Endothelial cell of umbilical vein (primary cell): ENCODE measurements at regions not wholly inside any gene's neighbourhood (a gene's known extent, or its start where the extent isn't known, plus 50 kb on each side); places are given as distances from the start of the nearest gene placed in this dataset.

Experiments used
- BruUV-seq: library from RNA; stranded (reverse); fragments of 400-500 nt; replicated peaks from 2 replicates; lab custom pipeline; 2021; lab: Mats Ljungman, UMichigan
- CTCF ChIA-PET: fragments of 300-600, 350-600 bp; sonication (Branson Sonifier 250); formaldehyde crosslinking; loops from one replicate; lab custom pipeline; 2021; ENCODE audit warnings: antibody characterized with exemption, inconsistent platforms; lab: Charles Lee
- POLR2A ChIA-PET: fragments of 300-600, 350-600 bp; sonication (Branson Sonifier 250); formaldehyde crosslinking; loops from one replicate; lab custom pipeline; 2021; ENCODE audit warnings: antibody characterized with exemption, inconsistent platforms; lab: Charles Lee
- DNase-seq: peaks from one replicate; pipeline ENCODE4 v3.0.0-alpha.2; 2011; ENCODE audit warnings: low read depth, low spot score
- FAIRE-seq: peaks from 2 replicates; lab custom pipeline; 2011; peaks lifted over from hg19 to GRCh38; lab: Jason Lieb, UNC
- H2AFZ ChIP-seq: 2 replicates; pipeline ENCODE4 v1.6.0; 2012; ENCODE audit warnings: low read depth, low read length, control low read depth, inconsistent platforms
- H3K27ac ChIP-seq: 2 replicates; pipeline ENCODE4 v1.5.1; 2011; ENCODE audit warnings: low read depth, mild to moderate bottlenecking, control low read depth, low read length, moderate library complexity; ENCODE audit not compliant: insufficient read depth
- H3K27me3 ChIP-seq, 2 experiments: 2 replicates each; pipeline versions ENCODE4 v1.6.0 to v1.6.1; 2011; ENCODE audit warnings: low read length in 2 of 2, mixed read lengths in 1 of 2; ENCODE audit not compliant: control insufficient read depth in 2 of 2, insufficient read depth in 2 of 2
- H3K36me3 ChIP-seq, 2 experiments: 2 replicates in 1 of 2; 3 replicates in 1 of 2; pipeline ENCODE4 v1.5.1; 2011; ENCODE audit warnings: low read length in 2 of 2, mild to moderate bottlenecking in 1 of 2, moderate library complexity in 1 of 2; ENCODE audit not compliant: control insufficient read depth in 2 of 2, insufficient read depth in 2 of 2; ENCODE audit errors: extremely low read depth in 1 of 2
- H3K4me1 ChIP-seq: 3 replicates; pipeline ENCODE4 v1.5.1; 2011; ENCODE audit warnings: mild to moderate bottlenecking, low read length; ENCODE audit not compliant: control insufficient read depth, insufficient read depth; ENCODE audit errors: extremely low read depth
- H3K4me2 ChIP-seq: 2 replicates; pipeline ENCODE4 v1.6.1; 2011; ENCODE audit warnings: low read length, control low read depth, mixed read lengths; ENCODE audit not compliant: insufficient read depth
- H3K4me3 ChIP-seq, 3 experiments: fragments of 200-600 bp in 1 of 3; sonication (generic), shearing (Covaris generic) in 1 of 3; replicated peaks in 1 of 3; 2 replicates each; pipeline ENCODE4 v1.5.1; 2011 to 2016; ENCODE audit warnings: control low read depth in 3 of 3, low read length in 3 of 3, mild to moderate bottlenecking in 2 of 3, inconsistent platforms in 1 of 3, low read depth in 1 of 3, moderate library complexity in 1 of 3; ENCODE audit not compliant: insufficient read depth in 1 of 3
- H3K79me2 ChIP-seq: 2 replicates; pipeline ENCODE4 v1.6.0; 2012; ENCODE audit warnings: low read length, inconsistent platforms; ENCODE audit not compliant: control insufficient read depth, insufficient read depth
- H3K9ac ChIP-seq: replicated peaks from 2 replicates; pipeline ENCODE3; 2011; ENCODE audit warnings: low read length, control low read depth; ENCODE audit not compliant: insufficient read depth; ENCODE audit errors: extremely low read depth
- H3K9me1 ChIP-seq: replicated peaks from 3 replicates; pipeline ENCODE4 v1.6.0; 2011; ENCODE audit warnings: mild to moderate bottlenecking, low read length; ENCODE audit not compliant: control insufficient read depth, insufficient read depth; ENCODE audit errors: extremely low read depth
- H3K9me3 ChIP-seq: replicated peaks from 2 replicates; pipeline ENCODE4 v1.5.1; 2012; ENCODE audit warnings: low read length, inconsistent platforms; ENCODE audit not compliant: control insufficient read depth, insufficient read depth
- H4K20me1 ChIP-seq: replicated peaks from 2 replicates; pipeline ENCODE3; 2011; ENCODE audit warnings: mild to moderate bottlenecking, low read length; ENCODE audit not compliant: control insufficient read depth, insufficient read depth; ENCODE audit errors: extremely low read depth
- CTCF ChIP-seq, 2 donors: IDR thresholded peaks; 1 replicate in 1 of 2; 2 replicates in 1 of 2; pipeline ENCODE4 v1.5.1; 2011; ENCODE audit warnings: low read length in 2 of 2, mild to moderate bottlenecking in 2 of 2, moderate library complexity in 2 of 2, control low read depth in 1 of 2, inconsistent platforms in 1 of 2, low read depth in 1 of 2; ENCODE audit not compliant: insufficient read depth in 1 of 2; ENCODE audit errors: extremely low read depth in 1 of 2
- EZH2 ChIP-seq: IDR thresholded peaks from 2 replicates; pipeline ENCODE4 v1.6.1; 2012; ENCODE audit warnings: borderline replicate concordance, low read depth, mild to moderate bottlenecking, moderate library complexity, low read length, inconsistent platforms; ENCODE audit not compliant: severe bottlenecking
- FOS ChIP-seq: IDR thresholded peaks from 2 replicates; pipeline ENCODE4 v1.6.1; 2011; ENCODE audit warnings: mild to moderate bottlenecking, low read length, moderate library complexity, borderline replicate concordance; ENCODE audit not compliant: insufficient read depth
- GATA2 ChIP-seq: IDR thresholded peaks from 2 replicates; pipeline ENCODE4 v1.7.0; 2011; ENCODE audit warnings: low read depth, mild to moderate bottlenecking, moderate library complexity, mixed read lengths, low read length; ENCODE audit not compliant: insufficient read length, insufficient read depth
- JUN ChIP-seq: IDR thresholded peaks from 2 replicates; pipeline ENCODE4 v1.6.1; 2011; ENCODE audit warnings: borderline replicate concordance, low read depth; ENCODE audit not compliant: insufficient read length, insufficient read depth
- MAX ChIP-seq: IDR thresholded peaks from 2 replicates; pipeline ENCODE4 v1.6.1; 2011; ENCODE audit not compliant: insufficient read depth, insufficient read length
- MYC ChIP-seq: IDR thresholded peaks from one replicate; pipeline ENCODE4 v1.6.1; 2011; ENCODE audit warnings: mild to moderate bottlenecking, low read depth, low read length
- POLR2A ChIP-seq: IDR thresholded peaks from 2 replicates; pipeline ENCODE4 v1.6.1; 2012; ENCODE audit warnings: low read depth, mild to moderate bottlenecking, control low read depth, low read length
- POLR2AphosphoS5 ChIP-seq: IDR thresholded peaks from 2 replicates; pipeline ENCODE4 v1.6.1; 2012; ENCODE audit warnings: low read depth, mild to moderate bottlenecking, control low read depth, low read length, moderate library complexity; ENCODE audit not compliant: insufficient read depth
- dilution Hi-C: fragments of 300-500 bp; cut with MboI; formaldehyde crosslinking; loops from one replicate; pipeline ENCODE4 v1.15.0; 2019; ENCODE audit warnings: low sequenced_read_pairs; ENCODE audit not compliant: extremely low pct_ligation_motif_present
- intact Hi-C: fragments of 100-400 bp; cut with micrococcal nuclease; formaldehyde crosslinking; loops from one replicate; pipeline ENCODE4 v1.10.0; 2022

GRCh38 chr10:75329190-75329745 is 72.3 kb downstream of the ZNF503 start:
- dilution Hi-C loops (no loop called here), intact Hi-C loops (no loop called here)
- H4K20me1 ChIP-seq, result no peaks in the 10 kb centered on the region
- DNase-seq (no peak), FAIRE-seq (no peak)
- H3K9me3 ChIP-seq, result no peaks in the 10 kb centered on the region
- H3K79me2 ChIP-seq, result no peaks in the 10 kb centered on the region
- peaks cover 4 to 7% of the 10 kb centered on the region in 2 experiments for H3K27me3 ChIP-seq
- POLR2A ChIA-PET, result no interaction called here
- TF ChIP-seq MYC, result no peak
- no peak for TF ChIP-seq GATA2
- no peak for TF ChIP-seq POLR2A
- TF ChIP-seq POLR2AphosphoS5, result no peak
- TF ChIP-seq EZH2, result no peak
- no peak for TF ChIP-seq JUN
- no peak for TF ChIP-seq MAX
- no peak for TF ChIP-seq FOS
- TF ChIP-seq CTCF (IDR thresholded peaks at IDR 0.05; ENCODE audit: extremely low read depth in 1 of 2, insufficient read depth in 1 of 2, low read depth in 1 of 2, low read length in 2 of 2), result no peak
- H3K4me1 ChIP-seq, result no peaks in the 10 kb centered on the region
- no peak overlapping the region for H3K4me2 ChIP-seq
- no peak overlapping the region for H3K27ac ChIP-seq
- CTCF ChIA-PET, result no interaction called here
- no peaks in the 10 kb centered on the region for H3K9me1 ChIP-seq
- no peak overlapping the region for H3K4me3 ChIP-seq
- no peak overlapping the region for H2AFZ ChIP-seq
- H3K9ac ChIP-seq, result no peak overlapping the region
- H3K36me3 ChIP-seq, result no peaks in the 10 kb centered on the region
- BruUV-seq, result no TSS peak
